A673 (cell line): ENCODE measurements at regions not wholly inside any gene's neighbourhood (a gene's known extent, or its start where the extent isn't known, plus 50 kb on each side); places are given as distances from the start of the nearest gene placed in this dataset.

Experiments used
- BruUV-seq: library from RNA; stranded (reverse); fragments of 400-500 nt; replicated peaks from 2 replicates; lab custom pipeline; 2021; lab: Mats Ljungman, UMichigan
- CTCF ChIA-PET: fragments of 300-600 bp; sonication (Branson Sonifier 250); formaldehyde crosslinking; loops from one replicate; lab custom pipeline; 2022; ENCODE audit warnings: antibody characterized with exemption; lab: Charles Lee
- POLR2A ChIA-PET: fragments of 300-600 bp; sonication (Branson Sonifier 250); formaldehyde crosslinking; loops from one replicate; lab custom pipeline; 2022; ENCODE audit warnings: antibody characterized with exemption; ENCODE audit not compliant: low non-redundant PET; lab: Charles Lee
- DNase-seq: peaks from one replicate; pipeline ENCODE4 v3.0.0-alpha.2; 2015; ENCODE audit warnings: low spot score
- H3K27ac ChIP-seq: fragments of 200-600 bp; sonication (generic); 2 replicates; pipeline ENCODE4 v1.5.1; 2016; ENCODE audit warnings: mixed run types, low read depth, mild to moderate bottlenecking, mixed read lengths, antibody characterized with exemption, low read length; ENCODE audit not compliant: poor library complexity, severe bottlenecking
- H3K27me3 ChIP-seq: fragments of 200-600 bp; sonication (generic); replicated peaks from 2 replicates; pipeline ENCODE4 v1.6.1; 2017; ENCODE audit warnings: mixed run types, low read depth, mild to moderate bottlenecking, mixed read lengths, antibody characterized with exemption, low read length; ENCODE audit not compliant: insufficient read depth, poor library complexity
- H3K36me3 ChIP-seq: fragments of 200-600 bp; sonication (generic); 2 replicates; pipeline ENCODE4 v1.6.1; 2016; ENCODE audit warnings: mixed run types, mild to moderate bottlenecking, mixed read lengths, antibody characterized with exemption, low read length; ENCODE audit not compliant: insufficient read depth, poor library complexity, severe bottlenecking
- H3K4me1 ChIP-seq: fragments of 200-600 bp; sonication (generic); 2 replicates; pipeline ENCODE4 v1.6.1; 2017; ENCODE audit warnings: mixed run types, mild to moderate bottlenecking, mixed read lengths, antibody characterized with exemption, low read length; ENCODE audit not compliant: insufficient read depth, poor library complexity, severe bottlenecking
- H3K4me3 ChIP-seq: fragments of 200-600 bp; sonication (generic); 2 replicates; pipeline ENCODE4 v1.5.1; 2016; ENCODE audit warnings: low read depth, mixed run types, mild to moderate bottlenecking, mixed read lengths, low read length; ENCODE audit not compliant: poor library complexity, severe bottlenecking
- H3K9me3 ChIP-seq: fragments of 200-600 bp; sonication (generic); 2 replicates; pipeline ENCODE4 v1.6.1; 2016; ENCODE audit warnings: mixed run types, low read depth, mild to moderate bottlenecking, mixed read lengths, antibody characterized with exemption, low read length; ENCODE audit not compliant: poor library complexity, severe bottlenecking
- EZH2 ChIP-seq: fragments of 200-600 bp; sonication (generic); IDR thresholded peaks from 2 replicates; pipeline ENCODE4 v1.6.1; 2017; ENCODE audit warnings: borderline replicate concordance, low read depth, mild to moderate bottlenecking, mixed read lengths, antibody characterized with exemption, low read length; ENCODE audit not compliant: poor library complexity, severe bottlenecking
- intact Hi-C: fragments of 100-400 bp; cut with micrococcal nuclease; formaldehyde crosslinking; loops from one replicate; pipeline ENCODE4 v1.10.0; 2022; ENCODE audit not compliant: unreplicated experiment
- TF ChIP-seq, protein P1 (sequence below): fragments of 300-800, 200-600 bp; sonication (generic); conservative IDR thresholded peaks from 2 replicates; pipeline ENCODE4 v1.5.1; 2017; ENCODE audit warnings: low read depth, mild to moderate bottlenecking, antibody characterized with exemption, low read length, moderate library complexity, mixed read lengths

DNA sequence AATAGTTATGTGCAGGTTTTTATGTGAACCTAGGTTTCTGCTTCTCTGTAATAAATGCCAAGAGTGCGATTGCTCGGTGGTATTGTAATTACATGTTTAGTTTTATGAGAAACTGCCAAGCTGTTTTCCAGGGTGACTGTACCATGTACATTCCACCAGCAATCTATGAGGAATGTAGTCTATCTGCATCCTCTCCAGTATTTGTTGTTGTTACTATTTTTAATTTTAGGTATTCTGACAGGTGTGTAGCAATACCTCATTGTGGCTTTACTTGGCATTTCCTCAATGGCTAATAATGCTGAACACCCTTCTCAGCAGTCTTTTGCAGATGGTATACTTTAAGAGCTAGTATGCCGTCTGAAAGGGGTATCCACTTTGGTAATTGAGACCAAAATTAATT lies 142.1 kb downstream of the BMP2 start:
- ChIA-PET POLR2A (no interaction called here), CTCF (no interaction called here)
- Histone ChIP-seq H3K9me3 (no peaks in the 10 kb centered on the region), H3K4me3 (no peak overlapping the region), H3K36me3 (no peaks in the 10 kb centered on the region), H3K27ac (no peak overlapping the region), H3K27me3 (no peaks in the 10 kb centered on the region), H3K4me1 (no peaks in the 10 kb centered on the region)
- DNase-seq: no peak
- BruUV-seq: no TSS peak
- no peak for TF ChIP-seq EZH2
- TF ChIP-seq, protein P1, sequence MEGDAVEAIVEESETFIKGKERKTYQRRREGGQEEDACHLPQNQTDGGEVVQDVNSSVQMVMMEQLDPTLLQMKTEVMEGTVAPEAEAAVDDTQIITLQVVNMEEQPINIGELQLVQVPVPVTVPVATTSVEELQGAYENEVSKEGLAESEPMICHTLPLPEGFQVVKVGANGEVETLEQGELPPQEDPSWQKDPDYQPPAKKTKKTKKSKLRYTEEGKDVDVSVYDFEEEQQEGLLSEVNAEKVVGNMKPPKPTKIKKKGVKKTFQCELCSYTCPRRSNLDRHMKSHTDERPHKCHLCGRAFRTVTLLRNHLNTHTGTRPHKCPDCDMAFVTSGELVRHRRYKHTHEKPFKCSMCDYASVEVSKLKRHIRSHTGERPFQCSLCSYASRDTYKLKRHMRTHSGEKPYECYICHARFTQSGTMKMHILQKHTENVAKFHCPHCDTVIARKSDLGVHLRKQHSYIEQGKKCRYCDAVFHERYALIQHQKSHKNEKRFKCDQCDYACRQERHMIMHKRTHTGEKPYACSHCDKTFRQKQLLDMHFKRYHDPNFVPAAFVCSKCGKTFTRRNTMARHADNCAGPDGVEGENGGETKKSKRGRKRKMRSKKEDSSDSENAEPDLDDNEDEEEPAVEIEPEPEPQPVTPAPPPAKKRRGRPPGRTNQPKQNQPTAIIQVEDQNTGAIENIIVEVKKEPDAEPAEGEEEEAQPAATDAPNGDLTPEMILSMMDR: no peak
- intact Hi-C loops: no loop called here

GRCh38 chr20:6914986-6915385 lies 147.5 kb downstream of the BMP2 start:
- no peak for DNase-seq
- Histone ChIP-seq H3K36me3 (no peaks in the 10 kb centered on the region), H3K27ac (no peak overlapping the region), H3K9me3 (no peaks in the 10 kb centered on the region), H3K27me3 (no peaks in the 10 kb centered on the region), H3K4me3 (no peak overlapping the region), H3K4me1 (no peaks in the 10 kb centered on the region)
- ChIA-PET POLR2A (no interaction called here), CTCF (no interaction called here)
- TF ChIP-seq, protein P1: no peak
- TF ChIP-seq EZH2: no peak
- intact Hi-C loops: no loop called here
- BruUV-seq: no TSS peak

GRCh38 chr20:6916938-6917337 lies 149.5 kb downstream of the BMP2 start:
- Histone ChIP-seq H3K36me3 (no peaks in the 10 kb centered on the region), H3K4me1 (no peaks in the 10 kb centered on the region), H3K27me3 (no peaks in the 10 kb centered on the region), H3K27ac (no peak overlapping the region), H3K9me3 (no peaks in the 10 kb centered on the region), H3K4me3 (no peak overlapping the region)
- ChIA-PET CTCF (no interaction called here), POLR2A (no interaction called here)
- intact Hi-C loops: no loop called here
- no peak for DNase-seq
- TF ChIP-seq EZH2: no peak
- TF ChIP-seq, protein P1: no peak
- no TSS peak for BruUV-seq
